Right lobe of liver (tissue), 6 donors: ENCODE measurements at regions not wholly inside any gene's neighbourhood (a gene's known extent, or its start where the extent isn't known, plus 50 kb on each side); places are given as distances from the start of the nearest gene placed in this dataset.

ENCODE experiments used
- ATAC-seq, 4 donors: fragments of 200-7000 bp; cut with Tn5 transposase; one replicate each; pipeline ENCODE4 v1.9.1; 2020; ENCODE audit warnings: mild to moderate bottlenecking in 4 of 4, moderate library complexity in 4 of 4
- DNase-seq, 3 donors: peaks; one replicate each; pipeline ENCODE4 v3.0.0-alpha.2; 2020
- H3K27ac ChIP-seq, 3 donors: fragments of 200-600 bp; one replicate each; pipeline ENCODE4 v1.8.0; 2022
- H3K27me3 ChIP-seq, 2 donors: fragments of 200-600 bp; one replicate each; pipeline ENCODE4 v1.8.0; 2022
- H3K36me3 ChIP-seq, 4 donors: fragments of 200-600 bp; sonication (generic) in 1 of 4; one replicate each; pipeline versions ENCODE4 v1.5.1 to v1.8.0; 2017 to 2022; ENCODE audit warnings: control low read depth in 1 of 4
- H3K4me1 ChIP-seq, 4 donors: fragments of 200-600 bp; sonication (generic) in 1 of 4; one replicate each; pipeline versions ENCODE4 v1.5.1 to v1.8.0; 2017 to 2022; ENCODE audit warnings: control low read depth in 1 of 4
- H3K4me3 ChIP-seq, 3 donors: fragments of 200-600 bp; one replicate each; pipeline ENCODE4 v1.8.0; 2022
- H3K9me3 ChIP-seq, 4 donors: fragments of 200-600 bp; sonication (generic) in 1 of 4; one replicate each; pipeline versions ENCODE4 v1.5.1 to v1.8.0; 2017 to 2022; ENCODE audit warnings: control low read depth in 1 of 4
- POLR2A ChIP-seq: fragments of 450-650 bp; IDR thresholded peaks from one replicate; pipeline ENCODE4 v1.6.1; 2017; ENCODE audit warnings: antibody characterized with exemption, mild to moderate bottlenecking
- WGBS: methylation state at CpG from one replicate; pipeline ENCODE4 v1.1.6; 2018; ENCODE audit warnings: low coverage, low lambda C conversion rate; ENCODE audit not compliant: insufficient coverage; ENCODE audit errors: missing lambda C conversion rate; 5-methylcytosine and 5-hydroxymethylcytosine counted together
- intact Hi-C, 2 donors: fragments of 100-400 bp; cut with DNase I; formaldehyde crosslinking; loops; one replicate each; pipeline versions ENCODE4 v1.11.2 to v1.14.1; 2022
- TF ChIP-seq, protein P1 (sequence below), 4 donors: fragments of 200-600 bp in 3 of 4; fragments of 450-650 bp in 1 of 4; IDR thresholded peaks; one replicate each; pipeline versions ENCODE4 v1.5.1 to v1.8.0; 2016 to 2022; ENCODE audit warnings: antibody characterized with exemption in 4 of 4, mild to moderate bottlenecking in 2 of 4
- donor health status: DM: no; HTN: yes; CAD: no.
- donor health status: DM: no; HTN: no; CAD: no.
- donor health status: DM: no; HTN: no; CAD: no.
- donor health status: DM: no; HTN: yes; CAD: no.
- donor health status: DM: no; HTN: yes; CAD: no.

DNA sequence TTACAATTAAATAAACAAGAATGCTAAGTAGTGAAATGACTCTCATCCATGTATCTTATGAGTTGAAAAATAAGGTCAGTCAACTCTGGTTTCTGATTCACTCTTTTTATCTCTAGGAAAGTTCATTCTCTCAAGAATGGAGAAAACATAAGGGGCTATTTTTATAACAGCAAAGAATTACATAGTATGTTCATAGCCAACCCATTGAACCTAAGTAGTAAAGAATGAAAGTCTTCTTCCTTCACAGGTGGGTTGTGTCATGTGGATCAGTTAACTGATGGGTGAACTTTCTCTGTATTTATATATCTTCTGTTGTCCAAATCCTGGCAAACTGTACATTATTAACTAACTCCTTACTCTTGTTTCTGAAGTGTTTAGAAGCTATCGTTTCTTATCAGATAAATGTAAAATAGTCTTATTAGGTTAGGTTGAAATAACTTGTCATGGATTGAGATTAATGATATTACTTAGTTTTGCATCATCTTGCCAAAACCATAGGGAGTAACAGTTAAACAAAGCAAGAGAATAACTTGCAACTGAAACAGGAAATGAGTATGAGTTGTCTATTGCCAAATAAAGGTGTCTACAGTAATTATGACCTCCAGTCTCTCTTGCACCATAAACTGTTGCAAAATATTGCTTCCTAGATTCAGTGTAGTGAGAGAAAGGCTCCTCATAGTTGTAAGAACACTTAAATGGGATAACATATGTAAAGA lies 86.8 kb downstream of the ANKRD7 start:
- intact Hi-C loops = no loop called here
- no peak for TF ChIP-seq POLR2A
- TF ChIP-seq, protein P1, sequence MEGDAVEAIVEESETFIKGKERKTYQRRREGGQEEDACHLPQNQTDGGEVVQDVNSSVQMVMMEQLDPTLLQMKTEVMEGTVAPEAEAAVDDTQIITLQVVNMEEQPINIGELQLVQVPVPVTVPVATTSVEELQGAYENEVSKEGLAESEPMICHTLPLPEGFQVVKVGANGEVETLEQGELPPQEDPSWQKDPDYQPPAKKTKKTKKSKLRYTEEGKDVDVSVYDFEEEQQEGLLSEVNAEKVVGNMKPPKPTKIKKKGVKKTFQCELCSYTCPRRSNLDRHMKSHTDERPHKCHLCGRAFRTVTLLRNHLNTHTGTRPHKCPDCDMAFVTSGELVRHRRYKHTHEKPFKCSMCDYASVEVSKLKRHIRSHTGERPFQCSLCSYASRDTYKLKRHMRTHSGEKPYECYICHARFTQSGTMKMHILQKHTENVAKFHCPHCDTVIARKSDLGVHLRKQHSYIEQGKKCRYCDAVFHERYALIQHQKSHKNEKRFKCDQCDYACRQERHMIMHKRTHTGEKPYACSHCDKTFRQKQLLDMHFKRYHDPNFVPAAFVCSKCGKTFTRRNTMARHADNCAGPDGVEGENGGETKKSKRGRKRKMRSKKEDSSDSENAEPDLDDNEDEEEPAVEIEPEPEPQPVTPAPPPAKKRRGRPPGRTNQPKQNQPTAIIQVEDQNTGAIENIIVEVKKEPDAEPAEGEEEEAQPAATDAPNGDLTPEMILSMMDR (IDR thresholded peaks at IDR 0.05) = no peak
- H3K4me3 ChIP-seq = no peak overlapping the region

DNA sequence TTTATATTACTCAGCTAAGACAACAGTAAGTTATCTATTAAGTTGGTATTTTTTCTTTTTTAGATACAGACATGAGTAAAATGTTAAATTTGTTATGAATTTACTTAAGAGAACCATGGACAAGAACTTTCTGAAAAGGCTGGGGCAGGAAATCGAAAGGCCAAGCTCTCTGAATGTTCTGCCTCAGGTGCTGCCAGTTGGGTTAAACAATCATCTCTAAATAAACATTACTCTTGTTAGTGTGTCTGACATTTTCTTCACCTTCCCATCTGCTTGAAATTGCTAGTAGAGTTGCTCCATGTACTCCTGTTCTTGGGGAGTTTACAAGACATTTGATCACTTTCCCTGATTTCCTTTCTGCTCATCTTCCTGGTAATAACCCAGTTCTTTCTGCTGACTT lies 87.5 kb downstream of the ANKRD7 start:
- no peaks in the 10 kb centered on the region for H3K4me1 ChIP-seq
- no peak overlapping the region for H3K4me3 ChIP-seq
- DNase-seq (no peak), ATAC-seq (peak in 2 of 4 donors; percentile 56 to 62)
- intact Hi-C loops = no loop called here
- H3K27me3 ChIP-seq = no peaks in the 10 kb centered on the region
- WGBS = 43% methylated on average over 1 of the region's 1 CpG
- TF ChIP-seq POLR2A = no peak
- TF ChIP-seq, protein P1 (IDR thresholded peaks at IDR 0.05) = no peak
- no peaks in the 10 kb centered on the region for H3K36me3 ChIP-seq
- H3K27ac ChIP-seq = no peak overlapping the region
- no peaks in the 10 kb centered on the region for H3K9me3 ChIP-seq

More for the DNA sequence above, 86.8 kb downstream of the ANKRD7 start:
- H3K27ac ChIP-seq = no peak overlapping the region
- no peaks in the 10 kb centered on the region for H3K4me1 ChIP-seq
- DNase-seq = no peak
- H3K27me3 ChIP-seq = no peaks in the 10 kb centered on the region
- 7% methylated on average over 1 of the region's 1 CpG for WGBS
- peak in 2 of 4 donors; percentile 18 to 66 for ATAC-seq
- no peaks in the 10 kb centered on the region for H3K9me3 ChIP-seq
- H3K36me3 ChIP-seq = no peaks in the 10 kb centered on the region

GRCh38 chr7:118312966-118313365 lies 88.5 kb downstream of the ANKRD7 start:
- Histone ChIP-seq H3K27me3 (no peaks in the 10 kb centered on the region), H3K27ac (no peak overlapping the region), H3K9me3 (no peaks in the 10 kb centered on the region), H3K4me1 (no peaks in the 10 kb centered on the region), H3K36me3 (no peaks in the 10 kb centered on the region), H3K4me3 (no peak overlapping the region)
- ATAC-seq (no peak), DNase-seq (no peak)
- TF ChIP-seq, protein P1 (IDR thresholded peaks at IDR 0.05) = no peak
- TF ChIP-seq POLR2A = no peak
- 60% methylated on average over 1 of the region's 1 CpG for WGBS
- intact Hi-C loops = no loop called here

GRCh38 chr7:118324790-118325449 lies 100.4 kb downstream of the ANKRD7 start:
- no peaks in the 10 kb centered on the region for H3K9me3 ChIP-seq
- no peaks in the 10 kb centered on the region for H3K27me3 ChIP-seq
- ATAC-seq (no peak), DNase-seq (peak in 1 of 3 donors; percentile 35)
- intact Hi-C loops = no loop called here
- no peak for TF ChIP-seq POLR2A
- TF ChIP-seq, protein P1 (IDR thresholded peaks at IDR 0.05) = no peak
- no peak overlapping the region for H3K27ac ChIP-seq
- H3K4me3 ChIP-seq = no peak overlapping the region
- WGBS = 56% methylated on average over 3 of the region's 4 CpGs
- H3K36me3 ChIP-seq = no peaks in the 10 kb centered on the region
- H3K4me1 ChIP-seq = no peaks in the 10 kb centered on the region
